Progenitor cell of endocrine pancreas (in vitro differentiated cells): ENCODE measurements at regions not wholly inside any gene's neighbourhood (a gene's known extent, or its start where the extent isn't known, plus 50 kb on each side); places are given as distances from the start of the nearest gene placed in this dataset.

Experiments used
- DNase-seq: peaks from one replicate; pipeline ENCODE4 v3.0.0; 2021; ENCODE audit warnings: low spot score; ENCODE audit not compliant: unreplicated experiment
- H3K27ac Mint-ChIP-seq: 2 replicates; pipeline ENCODE4 v1.8.0; 2021; ENCODE audit warnings: mild to moderate bottlenecking, moderate library complexity, mixed read lengths
- H3K27me3 Mint-ChIP-seq: 2 replicates; pipeline ENCODE4 v1.8.0; 2021; ENCODE audit warnings: mixed read lengths
- H3K36me3 Mint-ChIP-seq: 2 replicates; pipeline ENCODE4 v1.8.0; 2022; ENCODE audit warnings: mixed read lengths; ENCODE audit not compliant: insufficient read depth
- H3K4me1 Mint-ChIP-seq: 2 replicates; pipeline ENCODE4 v1.8.0; 2021; ENCODE audit warnings: low read depth, mixed read lengths
- H3K4me3 Mint-ChIP-seq: 2 replicates; pipeline ENCODE4 v1.8.0; 2021; ENCODE audit warnings: low read depth, mild to moderate bottlenecking, moderate library complexity, mixed read lengths
- H3K9me3 Mint-ChIP-seq: 2 replicates; pipeline ENCODE4 v1.8.0; 2021; ENCODE audit warnings: low read depth, mixed read lengths
- CTCF ChIP-seq: fragments of 200-600 bp; sonication (generic); IDR thresholded peaks from one replicate; pipeline ENCODE4 v1.5.0; 2021; ENCODE audit warnings: antibody characterized with exemption, mild to moderate bottlenecking; ENCODE audit not compliant: unreplicated experiment

GRCh38 chr2:152962446-152962845, 244.0 kb downstream of the ARL6IP6 start:
- no peaks in the 10 kb centered on the region for H3K36me3 Mint-ChIP-seq
- H3K4me3 Mint-ChIP-seq, result no peak overlapping the region
- H3K27ac Mint-ChIP-seq, result no peak overlapping the region
- H3K4me1 Mint-ChIP-seq, result no peaks in the 10 kb centered on the region
- no peak for DNase-seq
- no peaks in the 10 kb centered on the region for H3K9me3 Mint-ChIP-seq
- no peak for TF ChIP-seq CTCF
- H3K27me3 Mint-ChIP-seq, result no peaks in the 10 kb centered on the region

GRCh38 chr2:152961351-152961750, 242.9 kb downstream of the ARL6IP6 start:
- no peaks in the 10 kb centered on the region for H3K27me3 Mint-ChIP-seq
- no peaks in the 10 kb centered on the region for H3K36me3 Mint-ChIP-seq
- no peak overlapping the region for H3K4me3 Mint-ChIP-seq
- no peak overlapping the region for H3K27ac Mint-ChIP-seq
- H3K4me1 Mint-ChIP-seq, result no peaks in the 10 kb centered on the region
- no peaks in the 10 kb centered on the region for H3K9me3 Mint-ChIP-seq
- no peak for DNase-seq
- TF ChIP-seq CTCF, result no peak

- no peak overlapping the region for H3K4me3 Mint-ChIP-seq
- H3K27me3 Mint-ChIP-seq, result no peaks in the 10 kb centered on the region
- peak; percentile 51 for DNase-seq
- TF ChIP-seq CTCF, result no peak
- H3K27ac Mint-ChIP-seq, result no peak overlapping the region
- H3K36me3 Mint-ChIP-seq, result no peaks in the 10 kb centered on the region
- no peaks in the 10 kb centered on the region for H3K9me3 Mint-ChIP-seq
- H3K4me1 Mint-ChIP-seq, result no peaks in the 10 kb centered on the region
These were observed 231.7 kb downstream of the ARL6IP6 start for GRCh38 chr2:152950126-152950525.

- Mint-ChIP-seq H3K4me1 (no peaks in the 10 kb centered on the region), H3K27ac (no peak overlapping the region)
- DNase-seq, result no peak
These were observed 225.7 kb downstream of the ARL6IP6 start for GRCh38 chr2:152944099-152944498.

GRCh38 chr2:152942940-152943440, 224.6 kb downstream of the ARL6IP6 start:
- no peak for DNase-seq
- H3K9me3 Mint-ChIP-seq, result peaks cover 13% of the 10 kb centered on the region
- H3K27ac Mint-ChIP-seq, result no peak overlapping the region
- no peak overlapping the region for H3K4me3 Mint-ChIP-seq
- H3K27me3 Mint-ChIP-seq, result no peaks in the 10 kb centered on the region
- TF ChIP-seq CTCF, result no peak
- no peaks in the 10 kb centered on the region for H3K36me3 Mint-ChIP-seq
- H3K4me1 Mint-ChIP-seq, result no peaks in the 10 kb centered on the region

More at GRCh38 chr2:152944099-152944498, 225.7 kb downstream of the ARL6IP6 start:
- Mint-ChIP-seq H3K9me3 (peaks cover 4% of the 10 kb centered on the region), H3K4me3 (no peak overlapping the region), H3K36me3 (no peaks in the 10 kb centered on the region), H3K27me3 (no peaks in the 10 kb centered on the region)
- no peak for TF ChIP-seq CTCF
